HepG2 (cell line): ENCODE measurements at regions not wholly inside any gene's neighbourhood (a gene's known extent, or its start where the extent isn't known, plus 50 kb on each side); places are given as distances from the start of the nearest gene placed in this dataset.

Experiments
- ATAC-seq: fragments of 200-7000 bp; cut with Tn5 transposase; 3 replicates; pipeline ENCODE4 v1.9.1; 2020; ENCODE audit warnings: mild to moderate bottlenecking, moderate library complexity
- BruUV-seq: library from RNA; stranded (reverse); fragments of 400-500 nt; replicated peaks from 2 replicates; lab custom pipeline; 2021; lab: Mats Ljungman, UMichigan
- CTCF ChIA-PET: fragments of 300-600 bp; formaldehyde crosslinking; extraction: SDS; loops from one replicate; lab custom pipeline; 2021; ENCODE audit warnings: low total read pairs, inconsistent platforms, low intra/inter-chr PET ratio; lab: Yijun Ruan, JAX
- POLR2A ChIA-PET: fragments of 350-600 bp; sonication (Branson Sonifier 250); formaldehyde crosslinking; loops from one replicate; lab custom pipeline; 2020; ENCODE audit warnings: antibody characterized with exemption, inconsistent platforms; lab: Yijun Ruan, JAX
- DNase-seq: peaks from one replicate; pipeline ENCODE4 v3.0.0-alpha.2; 2015; ENCODE audit warnings: low spot score
- FAIRE-seq: peaks from 3 replicates; lab custom pipeline; 2011; peaks lifted over from hg19 to GRCh38; lab: Jason Lieb, UNC
- H2AFZ ChIP-seq: one replicate; pipeline ENCODE4 v1.6.1; 2011; ENCODE audit warnings: low read length, inconsistent platforms
- H3K27ac ChIP-seq: fragments of 300-600 bp; 3 replicates; pipeline ENCODE4 v1.8.0; 2011; ENCODE audit warnings: mixed run types, mild to moderate bottlenecking, mixed read lengths, low read length, inconsistent platforms; ENCODE audit not compliant: insufficient read depth; ENCODE audit errors: extremely low read length
- H3K27me3 ChIP-seq, 2 experiments: fragments of 200-600 bp in 1 of 2; 2 replicates in 1 of 2; 3 replicates in 1 of 2; pipeline versions ENCODE4 v1.6.0 to v1.8.0; 2011; ENCODE audit warnings: low read length in 2 of 2, mild to moderate bottlenecking in 2 of 2, moderate library complexity in 2 of 2, inconsistent platforms in 1 of 2; ENCODE audit not compliant: insufficient read depth in 2 of 2, control insufficient read depth in 1 of 2
- H3K36me3 ChIP-seq, 2 experiments: fragments of 200-600 bp in 1 of 2; replicated peaks in 1 of 2; 2 replicates in 1 of 2; 3 replicates in 1 of 2; pipeline versions ENCODE4 v1.5.1 to v1.8.0; 2011; ENCODE audit warnings: low read length in 2 of 2, inconsistent platforms in 1 of 2; ENCODE audit not compliant: insufficient read depth in 2 of 2, control insufficient read depth in 1 of 2
- H3K4me1 ChIP-seq: 2 replicates; pipeline ENCODE4 v1.5.1; 2012; ENCODE audit warnings: low read length, inconsistent platforms; ENCODE audit not compliant: insufficient read depth
- H3K4me2 ChIP-seq: 2 replicates; pipeline ENCODE4 v1.6.0; 2011; ENCODE audit warnings: low read depth, low read length, inconsistent platforms
- H3K4me3 ChIP-seq, 3 experiments: fragments of 200-600 bp in 1 of 3; sonication (generic), shearing (Covaris generic) in 1 of 3; replicated peaks in 1 of 3; 2 replicates each; pipeline ENCODE4 v1.5.1; 2011 to 2016; ENCODE audit warnings: low read length in 3 of 3, inconsistent platforms in 2 of 3, low read depth in 2 of 3, mild to moderate bottlenecking in 2 of 3, control low read depth in 1 of 3, mixed read lengths in 1 of 3; ENCODE audit not compliant: insufficient read depth in 1 of 3
- H3K79me2 ChIP-seq: one replicate; pipeline ENCODE4 v1.6.1; 2011; ENCODE audit warnings: low read length, inconsistent platforms; ENCODE audit not compliant: insufficient read depth
- H3K9ac ChIP-seq: 2 replicates; pipeline ENCODE4 v1.6.0; 2011; ENCODE audit warnings: mild to moderate bottlenecking, low read depth, low read length, inconsistent platforms; ENCODE audit not compliant: insufficient read depth
- H3K9me3 ChIP-seq: 2 replicates; pipeline ENCODE4 v1.5.1; 2012; ENCODE audit warnings: mild to moderate bottlenecking, low read length
- H4K20me1 ChIP-seq: 2 replicates; pipeline ENCODE4 v1.6.0; 2011; ENCODE audit warnings: inconsistent platforms, mild to moderate bottlenecking, low read length, moderate library complexity; ENCODE audit not compliant: insufficient read depth
- HDAC1 ChIP-seq: sonication (generic); formaldehyde crosslinking; IDR thresholded peaks from 2 replicates; pipeline ENCODE4 v1.5.1; 2020; ENCODE audit warnings: mild to moderate bottlenecking, missing genetic modification reagents
- HIVEP1 ChIP-seq: sonication (generic); formaldehyde crosslinking; IDR thresholded peaks from 2 replicates; pipeline ENCODE4 v1.4.0; 2020; ENCODE audit warnings: mild to moderate bottlenecking, missing genetic modification reagents
- HNRNPL ChIP-seq: fragments of 200-400 bp; formaldehyde crosslinking; IDR thresholded peaks from 2 replicates; pipeline ENCODE4 v1.6.1; 2017; ENCODE audit warnings: mild to moderate bottlenecking, low read depth, low read length
- HOXA7 ChIP-seq: sonication (generic); formaldehyde crosslinking; IDR thresholded peaks from 2 replicates; pipeline ENCODE4 v1.8.1; 2022; ENCODE audit warnings: mild to moderate bottlenecking, missing genetic modification reagents, moderate library complexity
- KDM1A ChIP-seq: IDR thresholded peaks from 2 replicates; pipeline ENCODE4 v1.6.1; 2016; ENCODE audit warnings: missing compliant biosample characterization
- KLF16 ChIP-seq, 2 experiments: sonication (generic) in 1 of 2; formaldehyde crosslinking in 1 of 2; IDR thresholded peaks; 2 replicates each; pipeline versions ENCODE4 v1.6.1 to v1.8.0; 2016 to 2023; ENCODE audit warnings: missing genetic modification reagents in 2 of 2, missing compliant biosample characterization in 1 of 2
- MIXL1 ChIP-seq: IDR thresholded peaks from 2 replicates; pipeline ENCODE4 v1.6.1; 2016
- NFE2L2 ChIP-seq: fragments of 150-350 bp; IDR thresholded peaks from 2 replicates; pipeline ENCODE4 v1.6.1; 2014; ENCODE audit warnings: low read length
- PCBP1 ChIP-seq: fragments of 200-400 bp; formaldehyde crosslinking; IDR thresholded peaks from 2 replicates; pipeline ENCODE4 v1.6.1; 2017; ENCODE audit warnings: mild to moderate bottlenecking, low read depth, low read length, borderline replicate concordance
- PHF5A ChIP-seq: IDR thresholded peaks from one replicate; pipeline ENCODE4 v1.6.1; 2018; ENCODE audit warnings: low read depth, missing genetic modification reagents; ENCODE audit not compliant: unreplicated experiment
- RBM22 ChIP-seq: fragments of 200-400 bp; formaldehyde crosslinking; optimal IDR thresholded peaks from 2 replicates; pipeline ENCODE3; 2017; ENCODE audit warnings: mild to moderate bottlenecking, low read length, moderate library complexity
- SMAD3 ChIP-seq: sonication (generic); formaldehyde crosslinking; IDR thresholded peaks from 2 replicates; pipeline ENCODE4 v1.4.0; 2020; ENCODE audit warnings: missing genetic modification reagents
- SMARCC2 ChIP-seq: fragments of 450-650 bp; IDR thresholded peaks from 2 replicates; pipeline ENCODE4 v1.6.1; 2017; ENCODE audit warnings: antibody characterized with exemption, mild to moderate bottlenecking
- SUZ12 ChIP-seq: fragments of 150-350 bp; IDR thresholded peaks from 2 replicates; pipeline ENCODE4 v1.6.1; 2014; ENCODE audit warnings: low read depth, low read length
- WIZ ChIP-seq: sonication (generic); formaldehyde crosslinking; IDR thresholded peaks from 2 replicates; pipeline ENCODE4 v1.5.1; 2020; ENCODE audit warnings: mild to moderate bottlenecking, missing genetic modification reagents
- ZNF326 ChIP-seq: sonication (generic); formaldehyde crosslinking; IDR thresholded peaks from 2 replicates; pipeline ENCODE4 v1.4.0; 2020; ENCODE audit warnings: missing genetic modification reagents, borderline replicate concordance
- ZSCAN30 ChIP-seq: sonication (generic); formaldehyde crosslinking; IDR thresholded peaks from 2 replicates; pipeline ENCODE4 v1.5.0; 2020; ENCODE audit warnings: mild to moderate bottlenecking, missing genetic modification reagents
- ZZZ3 ChIP-seq: sonication (generic); formaldehyde crosslinking; IDR thresholded peaks from 2 replicates; pipeline ENCODE4 v1.4.0; 2020; ENCODE audit warnings: missing genetic modification reagents, mild to moderate bottlenecking, borderline replicate concordance
- WGBS: methylation state at CpG from one replicate; pipeline ENCODE4 v1.1.6; 2017; ENCODE audit warnings: low lambda C conversion rate; 5-methylcytosine and 5-hydroxymethylcytosine counted together
- in situ Hi-C: cut with HindIII; loops from 2 replicates; pipeline ENCODE4 v1.10.0; 2017; ENCODE audit warnings: low pct_unique_long_range_greater_than_20kb; ENCODE audit not compliant: extremely low pct_ligation_motif_present
- intact Hi-C: fragments of 100-400 bp; cut with micrococcal nuclease; formaldehyde crosslinking; loops from one replicate; pipeline ENCODE4 v1.10.0; 2022; ENCODE audit not compliant: unreplicated experiment
- TF ChIP-seq, protein P1 (sequence below): sonication (generic); formaldehyde crosslinking; conservative IDR thresholded peaks from 2 replicates; pipeline ENCODE4 v1.8.0; 2022; ENCODE audit warnings: low read depth, missing genetic modification reagents

DNA sequence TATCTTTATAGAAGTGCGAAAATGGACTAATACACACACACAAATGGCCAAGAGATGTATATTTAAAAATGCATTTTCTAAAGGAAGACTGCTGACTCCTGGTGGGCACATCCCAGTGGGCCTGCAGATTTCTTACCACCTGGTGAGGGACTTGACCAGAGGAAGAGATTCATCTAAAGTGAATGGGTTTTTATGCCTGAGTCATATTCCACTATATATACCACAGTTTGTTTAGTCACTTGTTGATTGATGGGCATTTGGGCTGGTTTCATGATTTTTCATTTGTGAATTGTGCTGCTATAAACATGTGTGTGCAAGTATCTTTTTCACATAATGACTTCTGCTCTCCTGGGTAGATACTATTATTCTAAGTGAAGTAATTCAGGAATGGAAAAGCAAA is 277.3 kb downstream of the SLC16A7 start:
- FAIRE-seq (no peak), DNase-seq (no peak), ATAC-seq (no peak)
- POLR2A ChIA-PET = no interaction called here
- no peak overlapping the region for H2AFZ ChIP-seq
- no peaks in the 10 kb centered on the region for H3K79me2 ChIP-seq
- 0% methylated on average over 1 of the region's 1 CpG for WGBS
- no peak overlapping the region for H3K9ac ChIP-seq
- no TSS peak for BruUV-seq
- peaks cover 24% of the 10 kb centered on the region for H3K9me3 ChIP-seq
- no peaks in the 10 kb centered on the region for H3K36me3 ChIP-seq
- no peak for TF ChIP-seq SMAD3 (CRISPR knock-in tag)
- no peak for TF ChIP-seq PCBP1
- no peak for TF ChIP-seq HIVEP1 (CRISPR knock-in tag)
- TF ChIP-seq ZNF326 (CRISPR knock-in tag) = no peak
- TF ChIP-seq, protein P1, sequence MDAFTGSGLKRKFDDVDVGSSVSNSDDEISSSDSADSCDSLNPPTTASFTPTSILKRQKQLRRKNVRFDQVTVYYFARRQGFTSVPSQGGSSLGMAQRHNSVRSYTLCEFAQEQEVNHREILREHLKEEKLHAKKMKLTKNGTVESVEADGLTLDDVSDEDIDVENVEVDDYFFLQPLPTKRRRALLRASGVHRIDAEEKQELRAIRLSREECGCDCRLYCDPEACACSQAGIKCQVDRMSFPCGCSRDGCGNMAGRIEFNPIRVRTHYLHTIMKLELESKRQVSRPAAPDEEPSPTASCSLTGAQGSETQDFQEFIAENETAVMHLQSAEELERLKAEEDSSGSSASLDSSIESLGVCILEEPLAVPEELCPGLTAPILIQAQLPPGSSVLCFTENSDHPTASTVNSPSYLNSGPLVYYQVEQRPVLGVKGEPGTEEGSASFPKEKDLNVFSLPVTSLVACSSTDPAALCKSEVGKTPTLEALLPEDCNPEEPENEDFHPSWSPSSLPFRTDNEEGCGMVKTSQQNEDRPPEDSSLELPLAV (CRISPR knock-in tag) = no peak
- no peak for TF ChIP-seq KDM1A
- TF ChIP-seq WIZ = no peak
- no peak for TF ChIP-seq HOXA7
- TF ChIP-seq SMARCC2 = no peak
- TF ChIP-seq ZSCAN30 = no peak
- no peak for TF ChIP-seq NFE2L2
- TF ChIP-seq HDAC1 (CRISPR knock-in tag) = no peak
- no peak for TF ChIP-seq RBM22
- no peak for TF ChIP-seq MIXL1 (CRISPR knock-in tag)
- no peak for TF ChIP-seq KLF16 (CRISPR knock-in tag; IDR thresholded peaks at IDR 0.05)
- TF ChIP-seq ZZZ3 (CRISPR knock-in tag) = no peak
- TF ChIP-seq SUZ12 = no peak
- no peak for TF ChIP-seq PHF5A (CRISPR knock-in tag)
- no peak for TF ChIP-seq HNRNPL
- in situ Hi-C loops (no loop called here), intact Hi-C loops (no loop called here)
- H3K4me3 ChIP-seq = no peak overlapping the region
- no peaks in the 10 kb centered on the region for H4K20me1 ChIP-seq
- H3K27ac ChIP-seq = no peak overlapping the region
- H3K4me1 ChIP-seq = no peaks in the 10 kb centered on the region
- no peaks in the 10 kb centered on the region; a peak in 1 of 5 replicates for H3K27me3 ChIP-seq
- CTCF ChIA-PET = no interaction called here
- no peak overlapping the region for H3K4me2 ChIP-seq
